ENCODE measurements at regions not wholly inside any gene's neighbourhood (a gene's known extent, or its start where the extent isn't known, plus 50 kb on each side); places are given as distances from the start of the nearest gene placed in this dataset.
"Not testable (repeated sequence)": the region's sequence is repeated elsewhere in the genome, so short reads cannot be mapped to it uniquely, and the experiment has no call there.

- ATAC-seq (no peak), DNase-seq (ENCODE audit: low read depth, low spot score) (no peak)
- ChIA-PET POLR2A (no interaction called here), CTCF (no interaction called here)
- H3K4me1 ChIP-seq (ENCODE audit: control insufficient read depth, insufficient read depth, low read length), result no peaks in the 10 kb centered on the region
- H3K36me3 ChIP-seq (ENCODE audit: control insufficient read depth, insufficient read depth, low read length), result no peaks in the 10 kb centered on the region
- H3K27ac ChIP-seq (ENCODE audit: low read length), result no peak overlapping the region
- no peaks in the 10 kb centered on the region for H3K27me3 ChIP-seq (ENCODE audit: control insufficient read depth, insufficient read depth, low read length)
- intact Hi-C loops (cut with micrococcal nuclease; ENCODE audit: unreplicated experiment) (no loop called here), in situ Hi-C loops (cut with HindIII; ENCODE audit: low pct_unique_long_range_greater_than_20kb, low sequenced_read_pairs) (no loop called here)
- no TSS peak for BruUV-seq (replicated peaks)
- no peak overlapping the region for H3K4me3 ChIP-seq (ENCODE audit: low read depth in 2 of 2, low read length in 2 of 2)
- no peaks in the 10 kb centered on the region for H3K9me3 ChIP-seq (ENCODE audit: control insufficient read depth, insufficient read depth, low read depth, low read length)
- TF ChIP-seq REST (IDR thresholded peaks at IDR 0.05; ENCODE audit: insufficient read depth in 1 of 2, low read depth in 2 of 2, low read length in 1 of 2) (no peak), POLR2AphosphoS5 (IDR thresholded peaks at IDR 0.05; ENCODE audit: low read depth, low read length) (no peak), TCF7L2 (IDR thresholded peaks at IDR 0.05; ENCODE audit: low read depth, low read length) (no peak), SIN3A (IDR thresholded peaks at IDR 0.05; ENCODE audit: borderline replicate concordance, insufficient read depth, low read depth, low read length) (no peak), CTCF (IDR thresholded peaks at IDR 0.05) (no peak)
Measured at GRCh38 chr4:26207631-26208030, 113.2 kb upstream of the RBPJ start.

GRCh38 chr4:26208237-26208994 is 112.4 kb upstream of the RBPJ start:
- Histone ChIP-seq H3K27ac (ENCODE audit: low read length) (no peak overlapping the region), H3K9me3 (ENCODE audit: control insufficient read depth, insufficient read depth, low read depth, low read length) (no peaks in the 10 kb centered on the region), H3K36me3 (ENCODE audit: control insufficient read depth, insufficient read depth, low read length) (no peaks in the 10 kb centered on the region), H3K4me1 (ENCODE audit: control insufficient read depth, insufficient read depth, low read length) (no peaks in the 10 kb centered on the region), H3K27me3 (ENCODE audit: control insufficient read depth, insufficient read depth, low read length) (no peaks in the 10 kb centered on the region), H3K4me3 (ENCODE audit: low read depth in 2 of 2, low read length in 2 of 2) (no peak overlapping the region)
- no peak for DNase-seq (ENCODE audit: low read depth, low spot score)
- ATAC-seq, result no peak
- intact Hi-C loops (cut with micrococcal nuclease; ENCODE audit: unreplicated experiment) (no loop called here), in situ Hi-C loops (cut with HindIII; ENCODE audit: low pct_unique_long_range_greater_than_20kb, low sequenced_read_pairs) (no loop called here)
- POLR2A ChIA-PET, result no interaction called here
- no peak for TF ChIP-seq POLR2AphosphoS5 (IDR thresholded peaks at IDR 0.05; ENCODE audit: low read depth, low read length)
- no peak for TF ChIP-seq SIN3A (IDR thresholded peaks at IDR 0.05; ENCODE audit: borderline replicate concordance, insufficient read depth, low read depth, low read length)
- no peak for TF ChIP-seq TCF7L2 (IDR thresholded peaks at IDR 0.05; ENCODE audit: low read depth, low read length)
- TF ChIP-seq REST (IDR thresholded peaks at IDR 0.05; ENCODE audit: insufficient read depth in 1 of 2, low read depth in 2 of 2, low read length in 1 of 2), result no peak
- no peak for TF ChIP-seq CTCF (IDR thresholded peaks at IDR 0.05)
- CTCF ChIA-PET, result interaction anchor here (0.8 kb wide), 1 partner anchor 394 kb away, joined by 10 read pairs; no protein-coding TSS in a partner anchor
- BruUV-seq (replicated peaks), result no TSS peak

GRCh38 chr4:26209378-26209777 is 111.4 kb upstream of the RBPJ start:
- in situ Hi-C loops (cut with HindIII; ENCODE audit: low pct_unique_long_range_greater_than_20kb, low sequenced_read_pairs); H3K27ac ChIP-seq (ENCODE audit: low read length); H3K9me3 ChIP-seq (ENCODE audit: control insufficient read depth, insufficient read depth, low read depth, low read length); POLR2A ChIA-PET; H3K4me3 ChIP-seq (ENCODE audit: low read depth in 2 of 2, low read length in 2 of 2); H3K36me3 ChIP-seq (ENCODE audit: control insufficient read depth, insufficient read depth, low read length); H3K27me3 ChIP-seq (ENCODE audit: control insufficient read depth, insufficient read depth, low read length); H3K4me1 ChIP-seq (ENCODE audit: control insufficient read depth, insufficient read depth, low read length); DNase-seq (ENCODE audit: low read depth, low spot score); ATAC-seq; BruUV-seq (replicated peaks); intact Hi-C loops (cut with micrococcal nuclease; ENCODE audit: unreplicated experiment): not testable (repeated sequence)
- CTCF ChIA-PET, result interaction anchor here (0.8 kb wide), 1 partner anchor 395 kb away, joined by 10 read pairs; no protein-coding TSS in a partner anchor

Measured in Panc1 (cell line).